ENCODE measurements at regions not wholly inside any gene's neighbourhood (a gene's known extent, or its start where the extent isn't known, plus 50 kb on each side); places are given as distances from the start of the nearest gene placed in this dataset.
"Not testable (repeated sequence)": the region's sequence is repeated elsewhere in the genome, so short reads cannot be mapped to it uniquely, and the experiment has no call there.

DNA sequence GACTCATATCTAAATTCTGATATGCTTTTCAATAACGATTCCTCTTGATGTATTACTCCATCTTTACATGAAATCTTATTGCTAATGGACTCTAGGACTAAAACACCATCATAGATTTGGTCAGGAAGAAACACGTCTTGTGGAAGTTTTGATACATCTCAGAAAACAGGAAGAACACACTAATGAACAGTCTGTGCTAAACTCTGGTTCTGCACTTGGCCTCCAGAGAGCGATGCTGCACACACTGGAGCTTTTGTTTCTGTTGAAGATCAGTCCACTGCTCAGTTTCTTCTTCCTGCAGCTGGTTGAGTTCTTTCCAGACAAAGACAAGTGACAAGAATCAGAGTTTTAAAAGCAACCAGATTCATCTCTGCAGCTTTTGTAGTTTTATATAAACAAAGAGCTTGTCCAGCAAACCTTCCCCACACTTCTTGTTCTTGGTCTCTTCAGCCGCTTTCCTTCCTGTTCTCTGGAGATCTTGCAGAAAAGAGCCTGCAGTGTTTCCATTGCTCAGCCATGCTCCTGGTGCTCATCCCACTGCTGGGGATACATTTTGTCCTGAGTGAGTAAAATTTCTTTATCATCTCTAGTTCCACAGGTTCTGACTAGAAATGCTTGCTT is 229.1 kb upstream of the OR4E1 start:
- peak; percentile 8 for DNase-seq (ENCODE audit: low read depth)

DNA sequence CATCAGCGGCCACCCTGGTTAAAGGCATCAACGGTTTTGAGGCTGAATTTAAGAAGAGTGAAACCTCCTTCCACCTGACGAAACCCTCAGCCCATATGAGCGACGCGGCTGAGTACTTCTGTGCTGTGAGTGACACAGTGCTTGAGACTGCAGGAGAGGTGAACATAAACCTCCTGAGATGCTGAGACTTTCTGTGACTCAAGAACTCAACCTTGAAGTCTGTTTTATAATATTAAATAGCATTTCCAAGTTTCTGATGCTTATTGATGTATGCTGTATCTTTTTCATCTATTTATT is 221.2 kb upstream of the OR4E1 start:
- not testable (repeated sequence) for DNase-seq (ENCODE audit: low read depth)

- peak; percentile 8 for DNase-seq (ENCODE audit: low read depth)
Observed at GRCh38 chr14:21894003-21894897, 220.6 kb upstream of the OR4E1 start.

GRCh38 chr14:21891921-21892320 is 218.3 kb upstream of the OR4E1 start:
- peak; percentile 20 for DNase-seq (ENCODE audit: low read depth)

DNA sequence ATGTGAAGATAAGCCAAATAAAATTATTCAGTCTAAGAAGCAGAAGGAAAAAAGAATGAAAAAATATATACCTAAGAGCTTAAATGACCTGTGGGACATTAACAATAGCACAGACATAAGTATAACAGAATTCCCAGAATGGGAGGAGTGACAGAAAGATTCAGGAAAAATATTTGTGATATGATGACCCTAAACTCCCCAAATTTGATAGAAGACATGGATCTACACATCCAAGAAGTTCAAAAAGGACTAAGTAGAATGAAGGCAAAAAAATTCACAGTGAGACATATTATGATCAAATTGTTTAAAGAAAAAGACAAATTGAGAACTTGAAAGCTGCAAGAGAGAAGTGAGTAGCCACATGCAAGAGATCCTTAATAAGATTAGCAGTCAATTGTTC is 211.4 kb upstream of the OR4E1 start:
- no peak for DNase-seq (ENCODE audit: low read depth)

DNA sequence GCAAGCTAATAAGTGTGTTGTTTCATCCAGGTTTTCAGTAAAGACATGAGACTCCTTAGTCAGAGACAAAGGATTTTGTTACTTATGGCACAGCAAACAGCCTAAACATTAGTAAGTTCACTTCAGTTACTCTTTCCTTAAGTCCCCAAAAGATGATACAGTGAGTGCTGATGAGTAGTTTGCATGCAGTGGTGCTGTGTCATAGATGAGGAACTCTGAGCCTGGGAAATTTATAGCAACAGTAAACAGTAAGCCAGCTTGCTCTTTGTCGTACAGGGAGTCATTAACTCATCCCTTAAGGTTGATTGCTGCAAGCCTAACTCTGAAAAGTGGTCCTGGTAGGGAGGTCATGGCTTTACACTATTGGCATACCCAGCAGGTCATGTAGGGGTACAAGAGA is 208.6 kb upstream of the OR4E1 start:
- DNase-seq (ENCODE audit: low read depth), result peak; percentile 51

- peak; percentile 57 for DNase-seq (ENCODE audit: low read depth)
Observed at GRCh38 chr14:21880918-21881317, 207.3 kb upstream of the OR4E1 start.

DNA sequence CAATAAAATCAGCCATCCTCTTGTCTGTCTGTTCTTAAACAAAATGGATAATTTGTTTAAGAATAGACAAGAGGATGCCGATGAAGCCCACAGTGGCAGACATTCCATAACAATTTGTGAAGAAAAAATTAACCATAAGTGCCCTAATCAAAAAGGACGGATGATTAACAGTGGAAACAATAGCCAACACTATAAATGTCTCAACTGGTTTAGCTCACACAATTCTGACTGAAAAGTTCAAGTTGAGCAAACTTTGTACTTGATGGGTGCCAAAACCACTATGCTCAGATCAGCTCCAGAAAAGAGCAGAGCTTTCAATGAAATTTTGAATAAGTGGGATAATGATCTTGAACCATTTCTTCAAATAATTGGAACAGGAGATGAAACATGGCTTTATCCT is 202.2 kb upstream of the OR4E1 start:
- no peak for DNase-seq (ENCODE audit: low read depth)

- DNase-seq (ENCODE audit: low read depth), result no peak
Observed at GRCh38 chr14:21874946-21875345, 201.3 kb upstream of the OR4E1 start.

DNA sequence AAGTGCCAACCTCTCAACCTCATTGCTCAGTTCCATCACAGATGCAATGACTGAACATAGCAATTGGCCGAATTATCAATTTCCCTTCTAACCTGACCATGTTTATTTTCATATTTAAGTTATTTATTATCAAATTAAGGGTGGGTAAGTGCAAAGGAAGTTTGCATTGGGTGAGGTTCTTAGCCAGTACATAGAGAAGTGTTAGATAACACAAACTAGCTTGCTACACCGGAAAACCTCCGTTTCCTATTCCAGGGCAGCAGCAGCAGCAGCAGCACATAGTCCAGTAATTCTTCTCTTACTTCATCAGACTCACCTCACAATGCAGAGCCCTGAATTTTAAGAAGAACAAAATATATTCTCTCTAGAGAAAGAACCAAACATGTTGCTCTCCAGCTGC is 200.5 kb upstream of the OR4E1 start:
- DNase-seq (ENCODE audit: low read depth), result no peak

DNA sequence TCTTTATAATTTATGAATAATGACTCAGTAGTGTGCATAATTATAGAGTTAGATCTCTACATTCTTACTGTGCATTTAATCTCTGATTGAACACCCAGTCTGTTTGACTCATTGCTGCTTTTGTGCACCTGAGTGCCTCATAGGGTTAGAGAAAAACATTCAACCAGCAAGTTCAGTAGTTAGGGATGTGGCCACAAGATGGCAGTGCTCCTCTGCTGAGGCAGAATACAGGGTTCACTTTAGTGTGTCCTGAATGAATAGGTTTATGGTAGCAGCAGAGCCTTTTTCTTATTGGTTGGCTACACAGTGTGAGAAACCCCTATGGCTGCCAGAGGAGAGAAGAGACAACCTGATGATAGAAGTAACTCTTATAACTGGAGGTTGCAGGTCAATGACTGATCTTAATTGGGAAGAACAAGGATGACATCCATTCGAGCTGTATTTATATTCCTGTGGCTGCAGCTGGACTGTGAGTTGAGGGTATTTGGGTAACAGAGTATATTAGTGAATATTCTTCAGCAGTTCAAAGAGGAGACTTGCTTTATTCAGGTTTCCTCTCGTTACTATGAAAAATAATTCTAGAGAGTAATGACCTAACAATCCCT is 194.9 kb upstream of the OR4E1 start:
- peak; percentile 77 for DNase-seq (ENCODE audit: low read depth)

DNA sequence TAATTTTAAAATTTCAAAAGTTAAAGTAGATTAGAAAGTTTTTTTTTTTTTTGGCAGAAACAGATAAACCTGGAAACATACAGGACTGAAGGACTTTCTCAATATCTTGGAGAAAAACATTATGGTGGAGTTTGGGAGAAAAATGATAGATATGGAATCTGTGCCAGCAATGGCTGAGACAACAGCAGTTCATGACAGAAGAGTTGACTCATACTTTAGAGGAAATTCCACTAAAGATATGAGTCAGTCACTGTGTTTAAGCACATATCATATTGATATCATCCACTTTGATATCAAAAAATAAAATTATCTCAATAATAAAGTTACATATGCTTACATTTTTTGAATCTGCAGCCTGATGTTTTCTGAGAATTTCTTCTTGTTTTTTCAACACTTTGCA is 193.9 kb upstream of the OR4E1 start:
- peak; percentile 79 for DNase-seq (ENCODE audit: low read depth)

- DNase-seq (ENCODE audit: low read depth), result peak; percentile 19
Observed at GRCh38 chr14:21866479-21866878, 192.9 kb upstream of the OR4E1 start.

DNA sequence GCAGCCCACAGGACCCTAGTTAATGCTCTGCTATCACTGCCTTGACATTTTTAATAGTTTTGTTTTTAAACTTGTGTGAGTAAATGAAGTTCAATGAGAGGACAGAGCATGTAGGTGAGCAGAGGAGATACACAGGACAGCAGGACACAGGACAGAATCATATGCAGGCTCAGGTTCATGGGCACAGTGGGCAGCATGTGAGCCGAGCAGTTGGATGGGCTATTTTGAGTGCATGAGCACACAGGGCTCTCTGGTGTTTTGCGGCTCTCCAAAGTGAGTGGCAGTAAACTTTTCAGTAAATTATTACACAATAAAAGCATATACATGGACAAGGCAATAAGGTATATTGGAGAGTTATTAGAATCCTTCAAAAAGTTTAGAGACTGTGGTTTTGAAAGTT is 189.7 kb upstream of the OR4E1 start:
- no peak for DNase-seq (ENCODE audit: low read depth)

- DNase-seq (ENCODE audit: low read depth), result no peak
Observed at GRCh38 chr14:21861153-21861552, 187.5 kb upstream of the OR4E1 start.

DNA sequence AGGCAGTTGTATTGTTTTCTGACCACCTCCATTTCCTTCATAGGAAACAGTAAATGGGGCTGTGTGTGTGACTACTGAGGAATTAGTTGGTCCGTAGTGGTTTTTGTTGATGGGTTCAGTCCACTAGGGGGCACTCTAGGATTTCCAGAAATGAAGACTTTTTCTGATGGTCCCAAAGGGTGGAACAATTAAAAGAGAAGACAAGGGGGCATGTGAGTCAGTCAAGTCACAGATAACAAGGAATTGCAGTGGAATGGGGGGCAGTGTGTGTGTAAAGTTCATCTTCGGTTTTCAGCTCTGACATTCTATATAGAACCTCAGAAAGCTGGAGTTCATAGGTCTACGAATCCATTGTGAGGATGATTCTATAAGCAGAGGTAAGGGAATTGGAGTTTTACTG is 186.6 kb upstream of the OR4E1 start:
- peak; percentile 38 for DNase-seq (ENCODE audit: low read depth)

DNA sequence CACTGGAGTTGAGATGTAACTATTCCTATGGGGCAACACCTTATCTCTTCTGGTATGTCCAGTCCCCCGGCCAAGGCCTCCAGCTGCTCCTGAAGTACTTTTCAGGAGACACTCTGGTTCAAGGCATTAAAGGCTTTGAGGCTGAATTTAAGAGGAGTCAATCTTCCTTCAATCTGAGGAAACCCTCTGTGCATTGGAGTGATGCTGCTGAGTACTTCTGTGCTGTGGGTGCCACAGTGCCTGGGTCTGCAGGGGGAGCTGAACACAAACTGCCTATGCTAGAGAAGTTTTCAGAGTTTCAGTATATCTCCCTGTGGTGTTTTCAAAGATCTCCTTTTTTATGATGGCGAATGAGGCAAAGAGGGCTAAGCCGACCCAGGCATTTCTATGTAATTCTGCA is 179.2 kb upstream of the OR4E1 start:
- no peak for DNase-seq (ENCODE audit: low read depth)

- DNase-seq (ENCODE audit: low read depth), result peak; percentile 40
Observed at GRCh38 chr14:21852061-21852664, 178.5 kb upstream of the OR4E1 start.

DNA sequence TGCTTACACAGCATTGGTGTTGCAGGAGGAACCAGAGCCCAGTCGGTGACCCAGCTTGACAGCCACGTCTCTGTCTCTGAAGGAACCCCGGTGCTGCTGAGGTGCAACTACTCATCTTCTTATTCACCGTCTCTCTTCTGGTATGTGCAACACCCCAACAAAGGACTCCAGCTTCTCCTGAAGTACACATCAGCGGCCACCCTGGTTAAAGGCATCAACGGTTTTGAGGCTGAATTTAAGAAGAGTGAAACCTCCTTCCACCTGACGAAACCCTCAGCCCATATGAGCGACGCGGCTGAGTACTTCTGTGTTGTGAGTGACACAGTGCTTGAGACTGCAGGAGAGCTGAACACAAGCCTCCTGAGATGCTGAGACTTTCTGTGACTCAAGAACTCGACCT is 173.3 kb upstream of the OR4E1 start:
- DNase-seq (ENCODE audit: low read depth), result not testable (repeated sequence)

DNA sequence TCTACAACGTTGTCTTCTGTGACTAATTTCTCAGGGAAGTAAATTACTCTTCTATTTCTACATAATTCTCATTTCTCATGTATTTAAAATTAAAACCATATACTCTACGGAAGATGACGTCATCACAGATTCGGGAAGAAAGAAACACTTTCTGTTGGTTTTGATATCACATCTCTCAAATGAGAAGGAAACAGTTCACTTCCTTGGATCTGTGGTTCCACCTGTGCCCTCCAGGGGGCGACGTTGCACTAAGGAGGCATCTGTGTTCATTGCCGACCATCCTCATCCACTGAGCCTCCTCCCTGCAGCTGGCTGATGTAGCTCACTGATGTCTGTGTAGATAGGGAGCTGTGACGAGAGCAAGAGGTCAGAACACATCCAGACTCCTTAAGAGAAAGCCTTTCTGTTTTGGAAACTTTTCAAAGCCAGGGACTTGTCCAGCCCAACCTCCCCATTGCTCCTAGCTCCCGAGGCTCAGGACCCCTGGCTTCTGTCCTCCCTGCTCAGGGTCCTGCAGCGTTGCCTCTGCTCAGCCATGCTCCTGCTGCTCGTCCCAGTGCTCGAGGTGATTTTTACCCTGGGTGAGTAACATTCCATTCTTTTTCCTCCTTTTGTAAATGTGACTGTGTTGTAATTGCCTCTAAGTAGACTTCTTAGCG is 172.7 kb upstream of the OR4E1 start:
- DNase-seq (ENCODE audit: low read depth), result no peak

DNA sequence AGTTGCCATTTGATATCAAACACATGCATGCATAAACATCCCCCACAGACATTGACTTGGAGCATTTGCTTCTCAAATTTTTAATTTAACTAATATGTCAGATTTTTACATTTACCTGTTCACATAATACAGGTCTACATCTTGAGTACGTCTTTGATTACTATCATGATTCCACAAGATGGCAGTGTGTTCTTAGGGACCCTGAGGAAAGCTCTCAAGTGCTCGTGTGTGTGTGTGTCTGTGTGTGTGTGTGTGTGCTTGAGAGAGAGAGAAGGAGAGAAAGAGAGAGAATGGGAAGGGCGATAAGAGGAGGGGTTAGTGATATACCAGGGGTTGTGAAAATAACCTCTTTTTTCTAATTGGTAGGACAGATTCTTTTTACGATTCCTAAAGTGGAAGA is 167.1 kb upstream of the OR4E1 start:
- DNase-seq (ENCODE audit: low read depth), result no peak

DNA sequence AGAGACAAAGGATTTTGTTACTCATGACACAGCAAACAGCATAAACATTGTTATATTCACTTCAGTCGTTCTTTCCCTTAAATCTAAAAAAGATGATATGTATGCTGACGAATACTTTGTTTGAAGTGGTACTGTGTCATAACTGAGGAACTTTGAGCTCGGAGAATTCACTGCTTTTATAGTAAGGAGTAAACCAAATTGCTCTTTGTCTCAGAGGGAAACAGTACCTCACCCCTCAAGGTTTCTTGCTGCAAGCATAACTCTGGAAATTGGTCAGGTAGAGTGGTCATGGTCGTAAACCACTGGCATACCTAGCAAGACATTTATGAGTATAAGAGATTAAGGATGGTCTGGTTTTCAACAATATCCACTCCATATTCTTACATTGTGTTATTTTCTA is 160.2 kb upstream of the OR4E1 start:
- no peak for DNase-seq (ENCODE audit: low read depth)

- no peak for DNase-seq (ENCODE audit: low read depth)
Observed at GRCh38 chr14:21825845-21826244, 152.2 kb upstream of the OR4E1 start.

All from iris pigment epithelial cell (primary cell).